Retinal pigment epithelial cell (primary cell): ENCODE measurements at regions not wholly inside any gene's neighbourhood (a gene's known extent, or its start where the extent isn't known, plus 50 kb on each side); places are given as distances from the start of the nearest gene placed in this dataset.

ENCODE experiments used
- DNase-seq: peaks from one replicate; pipeline ENCODE4 v3.0.0-alpha.2; 2010; ENCODE audit warnings: low read depth
- H3K4me3 ChIP-seq: 2 replicates; pipeline ENCODE4 v1.5.1; 2011; ENCODE audit warnings: mild to moderate bottlenecking, low read length, control low read depth, moderate library complexity
- CTCF ChIP-seq: conservative IDR thresholded peaks from 2 replicates; pipeline ENCODE4 v1.5.1; 2011; ENCODE audit warnings: low read depth, low read length, control low read depth, inconsistent platforms

GRCh38 chr1:99595041-99595440 is 50.9 kb upstream of the PALMD start:
- no peak overlapping the region for H3K4me3 ChIP-seq
- DNase-seq: no peak
- TF ChIP-seq CTCF: no peak

- no peak for DNase-seq
- H3K4me3 ChIP-seq: no peak overlapping the region
- TF ChIP-seq CTCF: no peak
Observed at GRCh38 chr1:99595441-99595840, 50.5 kb upstream of the PALMD start.
